ENCODE measurements at regions not wholly inside any gene's neighbourhood (a gene's known extent, or its start where the extent isn't known, plus 50 kb on each side); places are given as distances from the start of the nearest gene placed in this dataset.

DNA sequence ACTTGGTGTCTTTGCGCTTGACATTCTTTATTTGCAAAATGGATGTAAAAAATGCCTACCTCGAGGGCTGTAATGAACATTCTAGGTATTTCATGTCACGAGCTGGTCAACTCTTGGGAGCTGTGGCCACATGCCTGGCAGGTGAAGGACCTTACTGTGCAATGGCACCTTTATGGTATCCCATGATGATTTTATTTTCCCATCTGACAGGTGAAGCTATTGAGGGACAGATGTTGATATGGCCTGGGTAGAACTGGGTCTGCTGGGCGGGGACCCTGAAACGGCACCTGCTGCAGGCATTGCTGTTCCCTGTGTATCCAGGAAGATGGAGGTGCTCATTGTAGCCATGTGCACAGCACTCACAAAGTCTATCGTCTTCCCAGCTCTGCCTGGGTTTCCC, 332.2 kb downstream of the TEX29 start:
- TF ChIP-seq CTCF (IDR thresholded peaks at IDR 0.05) (no peak), POLR2A (IDR thresholded peaks at IDR 0.05) (no peak)
